Endothelial cell of umbilical vein (primary cell): ENCODE measurements at regions not wholly inside any gene's neighbourhood (a gene's known extent, or its start where the extent isn't known, plus 50 kb on each side); places are given as distances from the start of the nearest gene placed in this dataset.

ENCODE experiments used
- BruUV-seq: library from RNA; stranded (reverse); fragments of 400-500 nt; replicated peaks from 2 replicates; lab custom pipeline; 2021; lab: Mats Ljungman, UMichigan
- CTCF ChIA-PET: fragments of 300-600, 350-600 bp; sonication (Branson Sonifier 250); formaldehyde crosslinking; loops from one replicate; lab custom pipeline; 2021; ENCODE audit warnings: antibody characterized with exemption, inconsistent platforms; lab: Charles Lee
- POLR2A ChIA-PET: fragments of 300-600, 350-600 bp; sonication (Branson Sonifier 250); formaldehyde crosslinking; loops from one replicate; lab custom pipeline; 2021; ENCODE audit warnings: antibody characterized with exemption, inconsistent platforms; lab: Charles Lee
- DNase-seq: peaks from one replicate; pipeline ENCODE4 v3.0.0-alpha.2; 2011; ENCODE audit warnings: low read depth, low spot score
- FAIRE-seq: peaks from 2 replicates; lab custom pipeline; 2011; peaks lifted over from hg19 to GRCh38; lab: Jason Lieb, UNC
- H2AFZ ChIP-seq: 2 replicates; pipeline ENCODE4 v1.6.0; 2012; ENCODE audit warnings: low read depth, low read length, control low read depth, inconsistent platforms
- H3K27ac ChIP-seq: 2 replicates; pipeline ENCODE4 v1.5.1; 2011; ENCODE audit warnings: low read depth, mild to moderate bottlenecking, control low read depth, low read length, moderate library complexity; ENCODE audit not compliant: insufficient read depth
- H3K27me3 ChIP-seq, 2 experiments: 2 replicates each; pipeline versions ENCODE4 v1.6.0 to v1.6.1; 2011; ENCODE audit warnings: low read length in 2 of 2, mixed read lengths in 1 of 2; ENCODE audit not compliant: control insufficient read depth in 2 of 2, insufficient read depth in 2 of 2
- H3K36me3 ChIP-seq, 2 experiments: 2 replicates in 1 of 2; 3 replicates in 1 of 2; pipeline ENCODE4 v1.5.1; 2011; ENCODE audit warnings: low read length in 2 of 2, mild to moderate bottlenecking in 1 of 2, moderate library complexity in 1 of 2; ENCODE audit not compliant: control insufficient read depth in 2 of 2, insufficient read depth in 2 of 2; ENCODE audit errors: extremely low read depth in 1 of 2
- H3K4me1 ChIP-seq: 3 replicates; pipeline ENCODE4 v1.5.1; 2011; ENCODE audit warnings: mild to moderate bottlenecking, low read length; ENCODE audit not compliant: control insufficient read depth, insufficient read depth; ENCODE audit errors: extremely low read depth
- H3K4me2 ChIP-seq: 2 replicates; pipeline ENCODE4 v1.6.1; 2011; ENCODE audit warnings: low read length, control low read depth, mixed read lengths; ENCODE audit not compliant: insufficient read depth
- H3K4me3 ChIP-seq, 3 experiments: fragments of 200-600 bp in 1 of 3; sonication (generic), shearing (Covaris generic) in 1 of 3; replicated peaks in 1 of 3; 2 replicates each; pipeline ENCODE4 v1.5.1; 2011 to 2016; ENCODE audit warnings: control low read depth in 3 of 3, low read length in 3 of 3, mild to moderate bottlenecking in 2 of 3, inconsistent platforms in 1 of 3, low read depth in 1 of 3, moderate library complexity in 1 of 3; ENCODE audit not compliant: insufficient read depth in 1 of 3
- H3K79me2 ChIP-seq: 2 replicates; pipeline ENCODE4 v1.6.0; 2012; ENCODE audit warnings: low read length, inconsistent platforms; ENCODE audit not compliant: control insufficient read depth, insufficient read depth
- H3K9ac ChIP-seq: replicated peaks from 2 replicates; pipeline ENCODE3; 2011; ENCODE audit warnings: low read length, control low read depth; ENCODE audit not compliant: insufficient read depth; ENCODE audit errors: extremely low read depth
- H3K9me1 ChIP-seq: replicated peaks from 3 replicates; pipeline ENCODE4 v1.6.0; 2011; ENCODE audit warnings: mild to moderate bottlenecking, low read length; ENCODE audit not compliant: control insufficient read depth, insufficient read depth; ENCODE audit errors: extremely low read depth
- H3K9me3 ChIP-seq: replicated peaks from 2 replicates; pipeline ENCODE4 v1.5.1; 2012; ENCODE audit warnings: low read length, inconsistent platforms; ENCODE audit not compliant: control insufficient read depth, insufficient read depth
- H4K20me1 ChIP-seq: replicated peaks from 2 replicates; pipeline ENCODE3; 2011; ENCODE audit warnings: mild to moderate bottlenecking, low read length; ENCODE audit not compliant: control insufficient read depth, insufficient read depth; ENCODE audit errors: extremely low read depth
- CTCF ChIP-seq, 2 donors: IDR thresholded peaks; 1 replicate in 1 of 2; 2 replicates in 1 of 2; pipeline ENCODE4 v1.5.1; 2011; ENCODE audit warnings: low read length in 2 of 2, mild to moderate bottlenecking in 2 of 2, moderate library complexity in 2 of 2, control low read depth in 1 of 2, inconsistent platforms in 1 of 2, low read depth in 1 of 2; ENCODE audit not compliant: insufficient read depth in 1 of 2; ENCODE audit errors: extremely low read depth in 1 of 2
- EZH2 ChIP-seq: IDR thresholded peaks from 2 replicates; pipeline ENCODE4 v1.6.1; 2012; ENCODE audit warnings: borderline replicate concordance, low read depth, mild to moderate bottlenecking, moderate library complexity, low read length, inconsistent platforms; ENCODE audit not compliant: severe bottlenecking
- FOS ChIP-seq: IDR thresholded peaks from 2 replicates; pipeline ENCODE4 v1.6.1; 2011; ENCODE audit warnings: mild to moderate bottlenecking, low read length, moderate library complexity, borderline replicate concordance; ENCODE audit not compliant: insufficient read depth
- GATA2 ChIP-seq: IDR thresholded peaks from 2 replicates; pipeline ENCODE4 v1.7.0; 2011; ENCODE audit warnings: low read depth, mild to moderate bottlenecking, moderate library complexity, mixed read lengths, low read length; ENCODE audit not compliant: insufficient read length, insufficient read depth
- JUN ChIP-seq: IDR thresholded peaks from 2 replicates; pipeline ENCODE4 v1.6.1; 2011; ENCODE audit warnings: borderline replicate concordance, low read depth; ENCODE audit not compliant: insufficient read length, insufficient read depth
- MYC ChIP-seq: IDR thresholded peaks from one replicate; pipeline ENCODE4 v1.6.1; 2011; ENCODE audit warnings: mild to moderate bottlenecking, low read depth, low read length
- POLR2A ChIP-seq: IDR thresholded peaks from 2 replicates; pipeline ENCODE4 v1.6.1; 2012; ENCODE audit warnings: low read depth, mild to moderate bottlenecking, control low read depth, low read length
- POLR2AphosphoS5 ChIP-seq: IDR thresholded peaks from 2 replicates; pipeline ENCODE4 v1.6.1; 2012; ENCODE audit warnings: low read depth, mild to moderate bottlenecking, control low read depth, low read length, moderate library complexity; ENCODE audit not compliant: insufficient read depth
- dilution Hi-C: fragments of 300-500 bp; cut with MboI; formaldehyde crosslinking; loops from one replicate; pipeline ENCODE4 v1.15.0; 2019; ENCODE audit warnings: low sequenced_read_pairs; ENCODE audit not compliant: extremely low pct_ligation_motif_present
- intact Hi-C: fragments of 100-400 bp; cut with micrococcal nuclease; formaldehyde crosslinking; loops from one replicate; pipeline ENCODE4 v1.10.0; 2022
- TF ChIP-seq, protein P1 (sequence below): IDR thresholded peaks from 2 replicates; pipeline ENCODE4 v1.6.1; 2011; ENCODE audit not compliant: insufficient read depth, insufficient read length

DNA sequence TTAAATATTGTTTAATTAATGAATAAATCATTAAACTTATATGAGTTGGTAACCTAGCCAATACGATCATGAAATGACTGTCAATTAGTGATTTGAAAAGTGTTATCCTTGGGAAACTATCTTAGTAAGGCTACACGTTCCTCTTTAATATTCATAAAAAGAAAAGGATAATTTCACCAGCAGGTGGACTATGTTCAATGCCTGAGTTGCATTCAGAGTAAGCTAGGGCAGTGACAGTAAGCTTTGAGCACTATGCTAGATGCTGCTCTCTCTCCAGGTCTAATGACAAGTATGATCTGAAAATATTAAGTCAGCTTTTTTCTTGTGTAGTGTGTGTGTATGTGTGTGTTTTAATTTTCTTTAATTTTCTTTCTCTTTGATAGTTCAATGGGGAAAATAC lies 486.3 kb upstream of the PCDH15 start:
- H3K27ac ChIP-seq, result no peak overlapping the region
- intact Hi-C loops (loop anchor here (5.0 kb wide), 1 partner anchor 215 kb away; no protein-coding TSS in a partner anchor), dilution Hi-C loops (no loop called here)
- no peaks in the 10 kb centered on the region for H3K9me3 ChIP-seq
- no peak overlapping the region for H3K4me3 ChIP-seq
- DNase-seq, result peak; percentile 2
- no peak overlapping the region for H3K9ac ChIP-seq
- no peaks in the 10 kb centered on the region for H3K27me3 ChIP-seq
- no peaks in the 10 kb centered on the region for H3K4me1 ChIP-seq
- CTCF ChIA-PET, result interaction anchor here (0.6 to 1.6 kb wide), 6 partner anchors 27 to 343 kb away, joined by 3 to 5 read pairs (median 4); no protein-coding TSS in a partner anchor
- FAIRE-seq, result no peak
- H4K20me1 ChIP-seq, result no peaks in the 10 kb centered on the region
- no peaks in the 10 kb centered on the region for H3K79me2 ChIP-seq
- no peaks in the 10 kb centered on the region for H3K36me3 ChIP-seq
- no peak overlapping the region for H2AFZ ChIP-seq
- no peaks in the 10 kb centered on the region for H3K9me1 ChIP-seq
- no TSS peak for BruUV-seq
- no peak for TF ChIP-seq EZH2
- TF ChIP-seq JUN, result no peak
- TF ChIP-seq, protein P1, sequence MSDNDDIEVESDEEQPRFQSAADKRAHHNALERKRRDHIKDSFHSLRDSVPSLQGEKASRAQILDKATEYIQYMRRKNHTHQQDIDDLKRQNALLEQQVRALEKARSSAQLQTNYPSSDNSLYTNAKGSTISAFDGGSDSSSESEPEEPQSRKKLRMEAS, result no peak
- no peak for TF ChIP-seq POLR2A
- no peak for TF ChIP-seq CTCF (IDR thresholded peaks at IDR 0.05; ENCODE audit: extremely low read depth in 1 of 2, insufficient read depth in 1 of 2, low read depth in 1 of 2, low read length in 2 of 2)
- TF ChIP-seq POLR2AphosphoS5, result no peak
- TF ChIP-seq FOS, result no peak
- TF ChIP-seq GATA2, result no peak
- TF ChIP-seq MYC, result no peak
- POLR2A ChIA-PET, result no interaction called here
- H3K4me2 ChIP-seq, result no peak overlapping the region
